Neural cell (in vitro differentiated cells): ENCODE measurements at regions not wholly inside any gene's neighbourhood (a gene's known extent, or its start where the extent isn't known, plus 50 kb on each side); places are given as distances from the start of the nearest gene placed in this dataset.

Source experiments
- H2AFZ ChIP-seq: fragments of 200-600, 300-800 bp; sonication (generic), shearing (Covaris generic); 2 replicates; pipeline ENCODE4 v1.6.0; 2014; ENCODE audit warnings: low read depth, mild to moderate bottlenecking, antibody characterized with exemption, low read length, moderate library complexity
- H3F3A ChIP-seq: fragments of 200-600 bp; shearing (Covaris generic); 2 replicates; pipeline ENCODE4 v1.6.1; 2016; ENCODE audit warnings: mild to moderate bottlenecking, moderate library complexity, mixed read lengths, antibody characterized with exemption, low read length; ENCODE audit not compliant: insufficient read depth, poor library complexity, severe bottlenecking
- H3K27ac ChIP-seq: fragments of 200-600, 300-800 bp; sonication (generic), shearing (Covaris generic); 2 replicates; pipeline ENCODE4 v1.5.1; 2014; ENCODE audit warnings: mild to moderate bottlenecking, low read length, moderate library complexity
- H3K27me3 ChIP-seq: fragments of 300-800, 200-600 bp; sonication (generic), shearing (Covaris generic); 2 replicates; pipeline ENCODE4 v1.6.0; 2014; ENCODE audit warnings: mild to moderate bottlenecking, low read depth, low read length, moderate library complexity; ENCODE audit not compliant: insufficient read depth
- H3K36me3 ChIP-seq: fragments of 300-800, 200-600 bp; sonication (generic), shearing (Covaris generic); 2 replicates; pipeline ENCODE4 v1.5.1; 2014; ENCODE audit warnings: mild to moderate bottlenecking, antibody characterized with exemption, low read length, moderate library complexity; ENCODE audit not compliant: insufficient read depth
- H3K4me2 ChIP-seq: fragments of 300-800, 200-600 bp; sonication (generic), shearing (Covaris generic); 2 replicates; pipeline ENCODE4 v1.6.0; 2014; ENCODE audit warnings: mild to moderate bottlenecking, low read length
- H3K4me3 ChIP-seq: fragments of 300-800, 200-600 bp; sonication (generic), shearing (Covaris generic); 2 replicates; pipeline ENCODE4 v1.5.1; 2014; ENCODE audit warnings: mild to moderate bottlenecking, low read length, moderate library complexity
- H3K79me2 ChIP-seq: fragments of 200-600 bp; shearing (Covaris generic); replicated peaks from 2 replicates; pipeline ENCODE4 v1.6.0; 2014; ENCODE audit warnings: mild to moderate bottlenecking, low read length, moderate library complexity; ENCODE audit not compliant: insufficient read depth
- H3K9ac ChIP-seq: fragments of 300-800, 200-600 bp; sonication (generic), shearing (Covaris generic); 2 replicates; pipeline ENCODE4 v1.6.1; 2016; ENCODE audit warnings: mild to moderate bottlenecking, low read length, mixed read lengths
- H3K9me2 ChIP-seq: fragments of 200-600 bp; shearing (Covaris generic); 2 replicates; pipeline ENCODE4 v1.6.1; 2016; ENCODE audit warnings: mild to moderate bottlenecking, low read length, mixed read lengths; ENCODE audit not compliant: insufficient read depth
- H3K9me3 ChIP-seq: fragments of 200-600, 300-800 bp; sonication (generic), shearing (Covaris generic); 2 replicates; pipeline ENCODE4 v1.6.1; 2016; ENCODE audit warnings: mild to moderate bottlenecking, mixed run types, low read length, moderate library complexity, mixed read lengths
- H4K20me1 ChIP-seq: fragments of 200-600 bp; shearing (Covaris generic); 2 replicates; pipeline ENCODE4 v1.6.1; 2016; ENCODE audit warnings: mild to moderate bottlenecking, mixed run types; ENCODE audit not compliant: insufficient read depth
- CTCF ChIP-seq: fragments of 450-650 bp; IDR thresholded peaks from 2 replicates; pipeline ENCODE4 v1.5.1; 2014; ENCODE audit warnings: antibody characterized with exemption, mild to moderate bottlenecking, moderate library complexity; ENCODE audit not compliant: poor library complexity, severe bottlenecking
- EP300 ChIP-seq: fragments of 450-650 bp; conservative IDR thresholded peaks from 2 replicates; pipeline ENCODE4 v1.6.1; 2014; ENCODE audit warnings: antibody characterized with exemption, mild to moderate bottlenecking, moderate library complexity; ENCODE audit not compliant: poor library complexity, severe bottlenecking
- EZH2 ChIP-seq: fragments of 200-600, 300-800 bp; shearing (Covaris generic), sonication (generic); IDR thresholded peaks from 2 replicates; pipeline ENCODE4 v1.6.1; 2014; ENCODE audit warnings: antibody characterized with exemption, low read length, borderline replicate concordance, mild to moderate bottlenecking; ENCODE audit not compliant: insufficient read depth, poor library complexity, severe bottlenecking
- MXI1 ChIP-seq: fragments of 450-650 bp; conservative IDR thresholded peaks from 2 replicates; pipeline ENCODE4 v1.6.1; 2014; ENCODE audit warnings: antibody characterized with exemption, mild to moderate bottlenecking; ENCODE audit not compliant: poor library complexity, severe bottlenecking
- POLR2AphosphoS5 ChIP-seq: IDR thresholded peaks from 2 replicates; pipeline ENCODE4 v1.6.1; 2012
- RAD21 ChIP-seq: fragments of 450-650 bp; conservative IDR thresholded peaks from 2 replicates; pipeline ENCODE4 v1.6.1; 2014; ENCODE audit warnings: antibody characterized with exemption, mild to moderate bottlenecking, moderate library complexity
- REST ChIP-seq: IDR thresholded peaks from 2 replicates; pipeline ENCODE4 v1.6.1; 2012; ENCODE audit warnings: borderline replicate concordance
- SMC3 ChIP-seq: fragments of 450-650 bp; conservative IDR thresholded peaks from 2 replicates; pipeline ENCODE4 v1.6.1; 2014; ENCODE audit warnings: antibody characterized with exemption, mild to moderate bottlenecking, moderate library complexity; ENCODE audit not compliant: poor library complexity
- TAF1 ChIP-seq: IDR thresholded peaks from 2 replicates; pipeline ENCODE4 v1.6.1; 2012; ENCODE audit warnings: low read depth

DNA sequence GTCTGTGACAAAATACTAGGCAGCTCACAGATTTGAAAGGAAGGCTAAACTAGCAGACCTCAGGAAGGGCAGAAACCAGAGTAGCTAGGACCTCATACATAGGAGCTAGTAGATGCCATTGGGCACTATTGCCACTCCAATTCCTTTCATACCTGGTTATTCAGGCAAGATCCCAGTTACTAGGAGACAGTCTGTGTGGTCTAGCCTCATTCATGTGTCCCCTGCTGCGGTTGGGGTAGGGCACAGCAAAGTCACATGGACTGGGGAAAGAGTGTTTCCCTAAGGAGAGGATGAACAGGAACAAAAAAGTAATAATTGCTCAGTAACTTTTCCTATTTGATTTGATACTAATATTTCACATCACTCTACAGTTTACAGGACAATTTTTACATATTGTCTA is 204.6 kb upstream of the HEY2 start:
- TF ChIP-seq MXI1 (no peak), RAD21 (no peak), EZH2 (no peak), TAF1 (no peak), CTCF (no peak), POLR2AphosphoS5 (no peak), EP300 (no peak), SMC3 (no peak), REST (no peak)
- Histone ChIP-seq H4K20me1 (no peaks in the 10 kb centered on the region), H3K27me3 (no peaks in the 10 kb centered on the region), H3K4me3 (no peak overlapping the region), H3K79me2 (no peaks in the 10 kb centered on the region), H3K27ac (no peak overlapping the region), H3K9ac (no peak overlapping the region), H3F3A (no peaks in the 10 kb centered on the region), H2AFZ (no peak overlapping the region), H3K36me3 (no peaks in the 10 kb centered on the region), H3K4me2 (no peak overlapping the region), H3K9me2 (no peaks in the 10 kb centered on the region), H3K9me3 (no peaks in the 10 kb centered on the region)

GRCh38 chr6:125546841-125547251 is 202.6 kb upstream of the HEY2 start:
- Histone ChIP-seq H3K27me3 (no peaks in the 10 kb centered on the region), H2AFZ (no peak overlapping the region), H3K4me3 (no peak overlapping the region), H3F3A (no peaks in the 10 kb centered on the region), H3K27ac (no peak overlapping the region), H3K79me2 (no peaks in the 10 kb centered on the region), H3K4me2 (no peak overlapping the region), H3K9me2 (no peaks in the 10 kb centered on the region), H3K9me3 (no peaks in the 10 kb centered on the region), H3K36me3 (no peaks in the 10 kb centered on the region), H3K9ac (no peak overlapping the region), H4K20me1 (no peaks in the 10 kb centered on the region)
- TF ChIP-seq CTCF (no peak), POLR2AphosphoS5 (no peak), EZH2 (no peak), MXI1 (no peak), EP300 (no peak), SMC3 (no peak), REST (no peak), TAF1 (no peak), RAD21 (no peak)
